D721Med (cell line): ENCODE measurements at regions not wholly inside any gene's neighbourhood (a gene's known extent, or its start where the extent isn't known, plus 50 kb on each side); places are given as distances from the start of the nearest gene placed in this dataset.

Experiments
- DNase-seq: peaks from one replicate; pipeline ENCODE4 v3.0.0; 2011; ENCODE audit warnings: low spot score; ENCODE audit not compliant: insufficient read length
- FAIRE-seq: peaks from 2 replicates; lab custom pipeline; 2011; peaks lifted over from hg19 to GRCh38; lab: Jason Lieb, UNC
- TF ChIP-seq, protein P1 (sequence below): IDR thresholded peaks from 2 replicates; pipeline ENCODE4 v1.5.1; 2012; ENCODE audit warnings: mild to moderate bottlenecking, control low read depth; ENCODE audit not compliant: insufficient read depth; ENCODE audit errors: missing control alignments

DNA sequence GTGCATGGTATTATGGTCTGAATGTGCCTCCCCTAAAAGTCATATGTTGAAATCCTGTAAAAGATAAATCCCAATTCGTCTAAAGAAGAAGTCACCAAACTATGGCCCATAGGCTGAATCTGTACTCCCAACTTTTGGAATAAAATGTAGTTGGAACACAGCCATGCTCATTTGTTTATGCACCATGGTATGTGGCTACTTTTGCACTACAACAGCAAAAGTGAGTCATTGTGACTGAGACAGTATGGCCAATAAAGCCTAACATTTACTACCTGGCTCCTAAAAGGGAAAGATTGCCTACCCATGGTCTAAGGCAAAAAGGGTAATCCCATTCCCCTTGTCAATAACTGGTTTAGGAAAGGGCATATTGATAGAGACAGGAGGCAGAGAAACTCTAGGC lies 101.8 kb downstream of the LRIG3 start:
- no peak for FAIRE-seq
- DNase-seq = no peak
- TF ChIP-seq, protein P1, sequence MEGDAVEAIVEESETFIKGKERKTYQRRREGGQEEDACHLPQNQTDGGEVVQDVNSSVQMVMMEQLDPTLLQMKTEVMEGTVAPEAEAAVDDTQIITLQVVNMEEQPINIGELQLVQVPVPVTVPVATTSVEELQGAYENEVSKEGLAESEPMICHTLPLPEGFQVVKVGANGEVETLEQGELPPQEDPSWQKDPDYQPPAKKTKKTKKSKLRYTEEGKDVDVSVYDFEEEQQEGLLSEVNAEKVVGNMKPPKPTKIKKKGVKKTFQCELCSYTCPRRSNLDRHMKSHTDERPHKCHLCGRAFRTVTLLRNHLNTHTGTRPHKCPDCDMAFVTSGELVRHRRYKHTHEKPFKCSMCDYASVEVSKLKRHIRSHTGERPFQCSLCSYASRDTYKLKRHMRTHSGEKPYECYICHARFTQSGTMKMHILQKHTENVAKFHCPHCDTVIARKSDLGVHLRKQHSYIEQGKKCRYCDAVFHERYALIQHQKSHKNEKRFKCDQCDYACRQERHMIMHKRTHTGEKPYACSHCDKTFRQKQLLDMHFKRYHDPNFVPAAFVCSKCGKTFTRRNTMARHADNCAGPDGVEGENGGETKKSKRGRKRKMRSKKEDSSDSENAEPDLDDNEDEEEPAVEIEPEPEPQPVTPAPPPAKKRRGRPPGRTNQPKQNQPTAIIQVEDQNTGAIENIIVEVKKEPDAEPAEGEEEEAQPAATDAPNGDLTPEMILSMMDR = no peak

DNA sequence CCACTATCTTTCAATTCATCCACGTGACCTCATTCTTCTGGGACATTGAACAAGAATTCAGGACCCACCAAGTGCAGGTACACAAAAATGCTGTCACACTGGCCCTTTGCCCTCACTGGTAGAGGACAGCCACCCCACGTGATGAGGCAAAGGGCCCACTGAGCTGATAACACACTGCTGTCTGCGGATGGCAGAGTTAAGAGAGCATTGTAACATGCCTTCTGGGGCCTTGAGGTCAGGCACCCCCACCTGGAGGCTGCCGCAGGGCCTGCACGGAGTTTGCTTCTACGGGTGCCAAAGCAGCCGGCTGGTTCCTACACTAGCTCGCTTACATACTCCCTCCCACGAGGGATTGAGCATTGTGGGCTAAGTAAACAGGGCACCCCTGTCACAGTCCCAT lies 101.0 kb downstream of the LRIG3 start:
- DNase-seq = no peak
- TF ChIP-seq, protein P1 = no peak
- no peak for FAIRE-seq

DNA sequence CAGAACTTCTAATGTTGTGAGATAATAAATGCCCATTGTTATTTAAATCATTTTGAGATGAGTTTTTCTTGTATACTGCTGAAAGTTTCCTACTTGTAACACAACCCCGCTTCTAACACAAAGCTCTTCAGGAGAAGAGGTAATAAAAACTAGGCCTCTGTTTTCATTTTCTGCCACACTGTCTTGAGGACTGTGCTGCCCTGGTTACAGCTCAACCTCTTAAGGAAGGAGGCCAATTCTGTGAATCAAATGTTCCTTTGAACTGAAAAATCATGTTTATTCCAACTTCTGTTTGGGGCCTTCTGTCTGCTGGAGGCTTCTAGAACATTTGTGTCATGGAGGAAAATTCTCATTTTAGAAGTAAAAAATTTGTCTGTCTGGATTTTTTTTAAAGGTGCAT lies 100.3 kb downstream of the LRIG3 start:
- FAIRE-seq = no peak
- TF ChIP-seq, protein P1 = no peak
- DNase-seq = no peak
